ENCODE measurements at regions not wholly inside any gene's neighbourhood (a gene's known extent, or its start where the extent isn't known, plus 50 kb on each side); places are given as distances from the start of the nearest gene placed in this dataset.

GRCh38 chr2:9700109-9700495, 69.3 kb upstream of the YWHAQ start:
- TF ChIP-seq, protein P1, sequence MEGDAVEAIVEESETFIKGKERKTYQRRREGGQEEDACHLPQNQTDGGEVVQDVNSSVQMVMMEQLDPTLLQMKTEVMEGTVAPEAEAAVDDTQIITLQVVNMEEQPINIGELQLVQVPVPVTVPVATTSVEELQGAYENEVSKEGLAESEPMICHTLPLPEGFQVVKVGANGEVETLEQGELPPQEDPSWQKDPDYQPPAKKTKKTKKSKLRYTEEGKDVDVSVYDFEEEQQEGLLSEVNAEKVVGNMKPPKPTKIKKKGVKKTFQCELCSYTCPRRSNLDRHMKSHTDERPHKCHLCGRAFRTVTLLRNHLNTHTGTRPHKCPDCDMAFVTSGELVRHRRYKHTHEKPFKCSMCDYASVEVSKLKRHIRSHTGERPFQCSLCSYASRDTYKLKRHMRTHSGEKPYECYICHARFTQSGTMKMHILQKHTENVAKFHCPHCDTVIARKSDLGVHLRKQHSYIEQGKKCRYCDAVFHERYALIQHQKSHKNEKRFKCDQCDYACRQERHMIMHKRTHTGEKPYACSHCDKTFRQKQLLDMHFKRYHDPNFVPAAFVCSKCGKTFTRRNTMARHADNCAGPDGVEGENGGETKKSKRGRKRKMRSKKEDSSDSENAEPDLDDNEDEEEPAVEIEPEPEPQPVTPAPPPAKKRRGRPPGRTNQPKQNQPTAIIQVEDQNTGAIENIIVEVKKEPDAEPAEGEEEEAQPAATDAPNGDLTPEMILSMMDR (IDR thresholded peaks at IDR 0.05) = no peak
- TF ChIP-seq POLR2A (IDR thresholded peaks at IDR 0.05) (no peak), EP300 (IDR thresholded peaks at IDR 0.05) (no peak), POLR2AphosphoS5 (IDR thresholded peaks at IDR 0.05) (no peak)

Measured in gastroesophageal sphincter (tissue), 3 donors.